Left ventricle myocardium inferior (tissue), 1 donor: ENCODE measurements at regions not wholly inside any gene's neighbourhood (a gene's known extent, or its start where the extent isn't known, plus 50 kb on each side); places are given as distances from the start of the nearest gene placed in this dataset.
"Not testable (repeated sequence)": the region's sequence is repeated elsewhere in the genome, so short reads cannot be mapped to it uniquely, and the experiment has no call there.

Source experiments
- DNase-seq: peaks from one replicate; pipeline ENCODE4 v3.0.0-alpha.2; 2020
- H3K27ac ChIP-seq: fragments of 200-600 bp; replicated peaks from 2 replicates; pipeline ENCODE4 v1.8.0; 2021
- H3K27me3 ChIP-seq: fragments of 200-600 bp; 2 replicates; pipeline ENCODE4 v1.8.0; 2021; ENCODE audit warnings: low read depth
- H3K36me3 ChIP-seq: fragments of 200-600 bp; 2 replicates; pipeline ENCODE4 v1.8.0; 2021
- H3K4me1 ChIP-seq: fragments of 200-600 bp; 2 replicates; pipeline ENCODE4 v1.8.0; 2021
- H3K4me3 ChIP-seq: fragments of 200-600 bp; 2 replicates; pipeline ENCODE4 v1.8.0; 2021; ENCODE audit warnings: mild to moderate bottlenecking, moderate library complexity
- H3K9me3 ChIP-seq: fragments of 200-600 bp; replicated peaks from 2 replicates; pipeline ENCODE4 v1.8.0; 2021
- intact Hi-C: fragments of 100-400 bp; cut with micrococcal nuclease; formaldehyde crosslinking; loops from one replicate; pipeline ENCODE4 v1.11.0; 2022
- TF ChIP-seq, protein P1 (sequence below): fragments of 200-600 bp; IDR thresholded peaks from 2 replicates; pipeline ENCODE4 v1.8.0; 2021; ENCODE audit warnings: antibody characterized with exemption, mild to moderate bottlenecking, borderline replicate concordance
- donor health status: DM: no; HTN: yes; CAD: no; lungs with severe emphysema.

DNA sequence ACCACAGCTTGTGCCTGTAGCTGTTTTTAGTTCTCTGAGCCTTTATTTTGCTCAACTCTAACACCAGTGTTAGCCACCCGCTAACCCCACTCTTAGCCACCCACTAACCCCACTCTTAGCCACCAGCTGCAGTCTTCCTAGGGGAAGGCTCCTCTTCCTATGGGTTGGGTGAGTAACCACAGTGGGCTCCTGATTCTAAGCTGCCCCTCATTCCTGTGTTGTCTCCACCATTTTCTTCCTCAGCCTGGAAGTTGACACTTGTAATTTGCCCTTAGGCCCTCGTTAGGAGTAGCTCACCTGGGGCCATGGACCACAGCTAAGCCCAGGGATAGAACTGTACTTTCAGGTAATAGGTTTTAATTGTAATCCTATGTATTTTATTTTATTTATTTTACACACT lies 782.9 kb upstream of the TPTE start:
- H3K9me3 ChIP-seq = peaks cover 45% of the 10 kb centered on the region
- no peaks in the 10 kb centered on the region for H3K36me3 ChIP-seq
- no peak overlapping the region for H3K27ac ChIP-seq
- no peak overlapping the region for H3K4me3 ChIP-seq
- DNase-seq = no peak
- no peaks in the 10 kb centered on the region for H3K4me1 ChIP-seq
- intact Hi-C loops = no loop called here
- TF ChIP-seq, protein P1, sequence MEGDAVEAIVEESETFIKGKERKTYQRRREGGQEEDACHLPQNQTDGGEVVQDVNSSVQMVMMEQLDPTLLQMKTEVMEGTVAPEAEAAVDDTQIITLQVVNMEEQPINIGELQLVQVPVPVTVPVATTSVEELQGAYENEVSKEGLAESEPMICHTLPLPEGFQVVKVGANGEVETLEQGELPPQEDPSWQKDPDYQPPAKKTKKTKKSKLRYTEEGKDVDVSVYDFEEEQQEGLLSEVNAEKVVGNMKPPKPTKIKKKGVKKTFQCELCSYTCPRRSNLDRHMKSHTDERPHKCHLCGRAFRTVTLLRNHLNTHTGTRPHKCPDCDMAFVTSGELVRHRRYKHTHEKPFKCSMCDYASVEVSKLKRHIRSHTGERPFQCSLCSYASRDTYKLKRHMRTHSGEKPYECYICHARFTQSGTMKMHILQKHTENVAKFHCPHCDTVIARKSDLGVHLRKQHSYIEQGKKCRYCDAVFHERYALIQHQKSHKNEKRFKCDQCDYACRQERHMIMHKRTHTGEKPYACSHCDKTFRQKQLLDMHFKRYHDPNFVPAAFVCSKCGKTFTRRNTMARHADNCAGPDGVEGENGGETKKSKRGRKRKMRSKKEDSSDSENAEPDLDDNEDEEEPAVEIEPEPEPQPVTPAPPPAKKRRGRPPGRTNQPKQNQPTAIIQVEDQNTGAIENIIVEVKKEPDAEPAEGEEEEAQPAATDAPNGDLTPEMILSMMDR = no peak
- H3K27me3 ChIP-seq = peaks cover 18% of the 10 kb centered on the region

DNA sequence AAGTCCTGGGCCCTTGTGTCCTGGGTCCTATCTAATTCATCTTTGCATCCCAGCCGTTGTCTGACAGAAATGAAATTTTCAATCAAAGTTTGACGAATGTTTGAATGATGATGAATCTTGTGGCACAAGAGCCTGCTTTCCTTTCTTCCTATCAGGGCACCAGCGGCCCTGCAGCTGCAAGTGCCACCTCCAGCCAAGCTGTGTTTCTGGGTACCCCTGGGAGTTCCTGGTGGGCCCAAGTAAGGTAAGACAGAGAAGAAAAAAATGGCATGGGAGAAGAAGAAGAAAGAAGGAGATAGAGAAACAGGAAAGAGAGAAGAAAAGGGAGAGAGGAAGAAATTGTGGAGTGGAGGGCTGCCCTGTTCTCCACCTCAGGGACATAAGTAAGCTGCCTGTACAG lies 782.1 kb upstream of the TPTE start:
- TF ChIP-seq, protein P1 = no peak
- no peak overlapping the region for H3K27ac ChIP-seq
- H3K27me3 ChIP-seq = peaks cover 18% of the 10 kb centered on the region
- peaks cover 38% of the 10 kb centered on the region for H3K9me3 ChIP-seq
- no peak for DNase-seq
- H3K4me3 ChIP-seq = no peak overlapping the region
- no peaks in the 10 kb centered on the region for H3K4me1 ChIP-seq
- no peaks in the 10 kb centered on the region for H3K36me3 ChIP-seq
- intact Hi-C loops = no loop called here

DNA sequence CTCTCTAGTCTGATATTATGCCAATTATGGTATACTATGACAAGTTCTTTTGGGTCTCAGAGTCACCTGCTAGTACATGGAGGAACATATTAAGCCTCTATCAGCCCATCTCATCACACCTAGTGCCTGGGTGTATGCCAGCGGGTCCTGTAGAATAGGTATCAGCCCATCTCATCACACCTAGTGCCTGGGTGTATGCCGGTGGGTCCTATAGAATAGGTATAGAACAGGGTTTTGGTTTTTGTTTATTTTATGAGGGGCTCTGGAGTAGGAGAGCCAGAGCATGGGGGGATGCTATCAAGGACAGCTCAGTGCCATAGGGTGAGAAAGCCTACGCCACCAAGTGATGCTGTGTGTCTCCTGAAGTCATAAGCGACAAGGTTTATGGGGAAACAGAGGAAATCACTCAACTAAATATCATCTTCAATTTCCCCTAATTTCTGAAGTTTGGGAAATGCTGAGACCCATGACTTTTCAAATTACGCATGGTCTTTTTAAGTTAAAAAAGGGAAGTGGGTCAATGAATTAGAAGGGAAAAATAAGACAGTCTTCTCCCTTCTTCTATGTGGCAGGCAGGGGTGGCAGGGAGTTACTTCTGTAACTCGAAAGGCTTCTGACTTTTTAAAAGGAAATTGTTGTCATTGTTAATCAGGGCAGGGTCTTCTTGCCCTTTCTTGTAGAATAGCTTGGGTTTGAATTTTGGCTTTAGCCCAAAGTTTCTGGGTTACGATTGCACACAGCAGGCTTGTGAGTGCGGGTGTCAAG lies 781.0 kb upstream of the TPTE start:
- H3K4me1 ChIP-seq, H3K4me3 ChIP-seq, H3K36me3 ChIP-seq, DNase-seq, intact Hi-C loops, H3K27ac ChIP-seq: not testable (repeated sequence)
- Histone ChIP-seq H3K27me3 (peaks cover 19% of the 10 kb centered on the region), H3K9me3 (peaks cover 33% of the 10 kb centered on the region)

DNA sequence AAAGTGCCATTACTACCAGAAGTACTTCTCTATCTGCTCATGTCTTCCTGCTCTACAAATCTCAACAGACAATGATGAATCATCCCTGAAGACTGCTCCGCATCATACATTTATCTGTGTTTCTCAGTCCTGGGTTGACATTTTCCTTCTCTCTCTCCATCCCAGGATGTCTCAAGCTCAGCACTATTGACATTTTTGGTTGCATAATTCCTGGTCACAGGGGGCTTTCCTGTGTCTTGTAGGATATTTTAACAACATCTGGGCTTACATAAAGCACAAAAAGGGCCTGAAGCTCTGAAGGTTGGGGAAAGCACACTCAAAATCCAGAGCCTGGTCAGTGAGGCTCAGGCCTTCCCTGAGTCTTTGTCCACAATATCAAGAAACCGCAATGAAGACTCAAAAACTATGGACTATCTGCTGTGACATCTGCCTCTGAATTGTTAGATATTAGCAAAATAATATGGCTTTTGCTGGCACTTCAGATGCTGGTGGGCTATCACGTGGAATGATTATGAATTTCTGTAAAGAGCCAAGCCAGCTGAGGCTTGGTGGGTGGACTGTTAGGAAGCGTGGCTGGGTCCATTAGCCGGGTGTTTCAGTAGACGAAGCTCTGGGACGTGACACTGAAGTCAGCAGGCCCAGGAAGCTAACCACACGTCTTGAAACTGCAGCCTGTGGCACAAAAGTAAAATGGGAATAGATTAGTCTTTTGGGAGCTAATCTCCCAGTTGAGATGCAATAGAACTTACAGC lies 780.2 kb upstream of the TPTE start:
- Histone ChIP-seq H3K9me3 (peaks cover 25% of the 10 kb centered on the region), H3K27me3 (peaks cover 19% of the 10 kb centered on the region)
- DNase-seq, H3K4me3 ChIP-seq, H3K27ac ChIP-seq, intact Hi-C loops, H3K4me1 ChIP-seq, H3K36me3 ChIP-seq: not testable (repeated sequence)

DNA sequence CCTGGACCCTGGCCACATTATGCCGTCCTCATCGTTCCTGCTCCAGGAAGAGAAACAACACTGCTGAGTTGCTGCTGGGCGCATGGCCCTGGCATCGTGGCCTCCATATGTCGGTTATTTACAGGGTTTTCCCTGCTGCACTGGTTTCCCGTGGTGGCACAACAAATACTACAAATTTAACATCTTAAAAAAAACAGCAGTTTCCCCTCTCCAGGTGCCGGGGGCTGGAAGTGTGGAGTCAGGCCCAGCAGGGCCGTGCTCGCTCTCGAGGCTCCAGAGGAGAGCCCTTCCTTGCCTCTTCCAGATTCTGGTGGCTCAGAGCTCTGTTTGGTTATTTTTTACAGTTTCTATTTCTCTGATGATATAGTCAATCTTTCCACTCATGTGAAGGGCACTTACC lies 777.8 kb upstream of the TPTE start:
- H3K9me3 ChIP-seq, intact Hi-C loops, H3K4me1 ChIP-seq: not testable (repeated sequence)

DNA sequence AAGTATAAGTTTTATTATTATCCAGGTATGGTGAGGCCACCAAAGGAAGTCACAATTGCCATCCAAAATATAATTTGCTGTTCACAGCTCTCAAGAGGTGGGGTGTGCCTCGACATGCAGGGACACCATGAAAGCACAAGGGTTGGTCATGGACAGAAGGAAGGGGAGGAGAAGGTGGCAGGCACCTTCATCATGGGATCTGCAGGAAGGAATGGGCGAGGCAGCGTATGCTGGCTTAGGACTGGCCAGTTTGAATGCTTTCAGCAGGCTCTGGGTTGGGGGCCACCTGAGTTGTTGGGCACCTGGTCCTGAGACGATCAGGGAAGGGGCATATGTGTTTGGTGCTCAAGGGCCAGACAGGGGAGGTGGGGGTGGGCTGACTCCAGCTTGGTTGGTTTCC lies 777.2 kb upstream of the TPTE start:
- DNase-seq, H3K9me3 ChIP-seq: not testable (repeated sequence)

More for the DNA sequence above, 777.8 kb upstream of the TPTE start:
- not testable (repeated sequence) for H3K4me3 ChIP-seq, H3K27ac ChIP-seq, DNase-seq, H3K36me3 ChIP-seq
- H3K27me3 ChIP-seq = peaks cover 19% of the 10 kb centered on the region

DNA sequence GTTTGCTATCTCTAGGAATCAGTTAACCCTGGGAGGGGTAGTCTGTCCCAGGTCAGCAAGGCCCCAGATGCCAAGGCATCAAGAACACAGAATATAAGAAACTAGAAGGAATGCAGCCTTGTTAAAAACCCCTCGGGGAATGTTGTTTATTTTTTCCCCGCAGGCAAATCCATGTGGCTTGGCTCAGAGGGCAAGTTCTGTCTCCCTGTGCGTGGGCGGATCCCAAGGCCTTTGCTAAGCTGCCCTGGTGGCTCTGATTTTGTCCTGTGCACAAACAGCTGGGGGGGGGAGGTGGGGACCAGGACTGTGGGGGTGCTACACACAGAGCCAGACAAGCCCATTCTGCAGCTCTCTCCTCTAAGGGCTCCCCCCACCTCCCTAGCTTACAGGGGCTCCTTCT lies 776.8 kb upstream of the TPTE start:
- DNase-seq, H3K27ac ChIP-seq, H3K36me3 ChIP-seq, H3K4me1 ChIP-seq, H3K4me3 ChIP-seq, intact Hi-C loops, H3K9me3 ChIP-seq: not testable (repeated sequence)
- H3K27me3 ChIP-seq = peaks cover 13% of the 10 kb centered on the region

More for the DNA sequence above, 777.2 kb upstream of the TPTE start:
- H3K4me1 ChIP-seq, H3K27ac ChIP-seq, H3K4me3 ChIP-seq, intact Hi-C loops, H3K36me3 ChIP-seq: not testable (repeated sequence)
- peaks cover 17% of the 10 kb centered on the region for H3K27me3 ChIP-seq

DNA sequence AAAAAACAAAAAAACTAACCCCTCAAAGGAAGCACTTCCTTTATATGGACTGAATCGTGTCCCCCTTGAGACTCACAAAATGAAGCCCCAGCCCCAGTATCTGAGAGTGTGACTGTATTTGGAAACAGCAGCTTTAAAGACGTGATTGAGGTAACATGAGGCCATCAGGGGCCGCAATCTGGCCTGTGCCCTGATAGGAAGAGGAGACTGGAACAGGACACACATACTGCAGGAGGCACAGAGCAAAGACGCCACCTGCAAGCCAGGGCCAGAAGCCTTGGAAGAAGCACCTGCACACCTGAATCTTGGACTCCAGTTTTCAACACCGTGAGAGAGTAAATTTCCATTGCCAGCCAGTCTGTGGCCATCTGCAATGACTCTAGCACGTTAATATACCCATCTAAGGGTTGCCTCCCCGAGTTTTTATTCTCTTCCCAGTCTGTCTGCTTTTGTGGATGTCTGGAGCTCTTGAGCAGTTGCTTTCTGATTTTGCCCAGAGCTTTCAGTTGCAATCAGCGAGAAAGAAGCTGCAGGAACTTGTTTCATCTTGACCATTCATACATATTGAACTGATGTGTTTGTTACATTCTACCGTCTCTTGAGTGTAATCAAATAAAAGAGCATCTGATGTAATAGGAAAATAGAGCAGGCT lies 775.8 kb upstream of the TPTE start:
- DNase-seq, H3K4me3 ChIP-seq, intact Hi-C loops, H3K36me3 ChIP-seq, H3K27ac ChIP-seq, H3K27me3 ChIP-seq, H3K9me3 ChIP-seq, H3K4me1 ChIP-seq: not testable (repeated sequence)

DNA sequence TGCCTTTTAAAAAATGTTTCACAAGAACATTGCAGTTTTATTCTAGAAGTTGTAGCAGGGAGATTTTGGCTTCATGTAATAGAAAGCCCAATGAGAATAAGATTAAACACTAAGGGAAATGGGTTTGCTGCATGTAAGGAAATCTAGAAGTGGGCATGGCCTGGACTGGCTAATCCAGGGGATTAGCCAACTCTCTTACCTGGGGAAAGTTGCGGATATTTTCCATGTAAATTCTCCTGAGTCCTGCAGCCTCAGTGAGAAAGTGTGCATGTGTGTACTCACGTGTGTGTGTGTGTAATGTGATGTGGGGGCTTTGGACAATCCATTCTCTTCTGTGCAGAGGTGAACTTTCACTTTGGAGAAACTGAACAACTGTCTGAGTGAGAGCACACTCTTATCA lies 775.1 kb upstream of the TPTE start:
- DNase-seq, H3K36me3 ChIP-seq, intact Hi-C loops, H3K4me1 ChIP-seq, H3K27me3 ChIP-seq, H3K4me3 ChIP-seq, H3K27ac ChIP-seq, H3K9me3 ChIP-seq: not testable (repeated sequence)

DNA sequence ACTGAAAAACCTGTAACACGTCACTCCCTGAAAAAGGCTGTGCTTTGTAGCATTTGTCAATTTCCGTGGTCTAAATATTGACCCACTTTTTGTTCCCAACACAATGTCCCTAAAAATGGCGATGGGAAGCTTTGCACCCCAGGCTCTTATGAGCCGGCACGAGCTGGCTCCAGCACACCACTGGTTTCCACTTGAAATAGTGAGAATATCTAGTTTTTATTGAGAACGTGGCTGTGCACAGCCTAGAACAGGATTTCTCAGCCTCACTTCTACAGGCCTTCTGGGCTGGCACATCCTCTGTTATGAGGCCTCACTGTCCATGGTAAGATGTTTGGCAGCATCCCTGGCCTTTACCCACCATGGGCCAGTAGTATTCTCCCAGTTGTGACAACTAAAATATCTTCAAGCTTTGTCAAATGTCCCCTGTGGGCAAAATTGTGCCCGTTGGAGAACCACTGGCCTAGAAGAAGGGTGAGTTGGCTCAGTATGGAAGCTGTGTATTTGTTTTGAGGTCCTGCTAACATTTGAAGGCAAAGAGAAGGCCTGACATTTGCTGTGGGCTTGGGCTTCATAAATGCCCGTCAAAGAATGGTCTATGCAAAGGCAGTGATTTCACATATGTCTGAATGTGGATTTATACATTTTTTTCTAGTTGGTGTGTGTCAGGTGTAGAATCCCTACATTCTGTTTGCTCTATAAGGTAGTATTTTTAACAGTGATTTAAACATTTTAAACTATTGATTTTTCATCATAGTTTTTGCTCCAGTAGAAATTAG lies 774.4 kb upstream of the TPTE start:
- H3K9me3 ChIP-seq, H3K27ac ChIP-seq, H3K27me3 ChIP-seq, H3K36me3 ChIP-seq, H3K4me3 ChIP-seq, DNase-seq, H3K4me1 ChIP-seq, intact Hi-C loops: not testable (repeated sequence)

DNA sequence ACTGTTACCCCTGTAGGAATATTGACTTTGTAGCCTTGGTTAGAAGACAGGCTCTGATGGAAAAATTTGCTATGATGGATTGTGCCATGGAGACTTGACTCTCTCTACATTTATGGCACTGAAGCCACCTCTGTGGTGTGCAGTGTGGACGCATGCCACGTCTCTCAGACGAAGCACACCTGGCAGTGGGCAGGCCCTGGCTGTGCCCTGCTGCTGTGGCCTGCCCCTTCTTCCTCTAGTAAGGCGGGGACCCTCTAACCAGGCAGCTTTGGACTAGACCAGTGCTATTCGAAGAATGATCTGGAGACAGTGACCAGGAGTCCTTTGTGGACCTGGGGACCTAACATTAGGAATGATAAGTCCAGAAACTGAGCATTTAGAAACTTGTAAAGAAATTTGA lies 773.5 kb upstream of the TPTE start:
- peaks cover 12% of the 10 kb centered on the region for H3K27me3 ChIP-seq
- H3K4me1 ChIP-seq, intact Hi-C loops, H3K9me3 ChIP-seq, H3K4me3 ChIP-seq, DNase-seq, H3K27ac ChIP-seq, H3K36me3 ChIP-seq: not testable (repeated sequence)
